Lower leg skin (tissue), 3 donors: ENCODE measurements at regions not wholly inside any gene's neighbourhood (a gene's known extent, or its start where the extent isn't known, plus 50 kb on each side); places are given as distances from the start of the nearest gene placed in this dataset.

Experiments used
- POLR2A ChIP-seq, 2 donors: fragments of 450-650 bp; IDR thresholded peaks; one replicate each; pipeline ENCODE4 v1.6.1; 2016 to 2017; ENCODE audit warnings: antibody characterized with exemption in 2 of 2, mild to moderate bottlenecking in 1 of 2, moderate library complexity in 1 of 2
- TF ChIP-seq, protein P1 (sequence below), 3 donors: fragments of 450-650 bp; IDR thresholded peaks; one replicate each; pipeline ENCODE4 v1.5.1; 2016; ENCODE audit warnings: antibody characterized with exemption in 3 of 3, mild to moderate bottlenecking in 3 of 3, moderate library complexity in 2 of 3

DNA sequence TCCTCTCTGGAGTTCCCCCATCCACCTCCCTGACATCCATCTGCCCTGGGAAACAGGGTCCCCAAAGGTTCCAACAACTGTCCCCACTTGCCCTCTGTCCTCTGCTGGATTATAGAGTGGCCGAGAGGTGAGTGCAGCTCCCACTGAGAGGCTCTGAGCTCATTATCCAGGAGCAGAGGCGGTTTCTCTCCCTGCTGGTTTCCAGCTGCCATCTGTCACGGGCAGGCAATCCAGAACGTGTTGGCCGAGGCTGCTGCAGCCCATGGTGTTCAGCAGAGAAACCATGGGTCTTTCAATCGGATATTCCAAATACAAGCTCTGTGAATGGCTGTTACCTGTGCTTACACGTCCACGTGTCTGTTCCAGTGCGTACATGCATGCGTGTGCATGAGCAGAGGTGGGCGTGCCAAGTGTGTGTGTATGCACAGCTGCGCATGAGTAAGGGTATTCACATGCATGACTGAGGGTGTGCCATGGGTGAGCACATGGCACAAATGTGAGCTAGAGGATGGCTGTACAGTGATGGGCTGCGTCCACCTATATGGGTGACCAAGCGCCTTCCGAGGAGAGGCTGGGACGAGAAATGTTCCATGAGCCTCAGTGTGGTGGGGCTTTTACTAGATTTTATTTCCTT lies 183.7 kb upstream of the PMEPA1 start:
- TF ChIP-seq, protein P1, sequence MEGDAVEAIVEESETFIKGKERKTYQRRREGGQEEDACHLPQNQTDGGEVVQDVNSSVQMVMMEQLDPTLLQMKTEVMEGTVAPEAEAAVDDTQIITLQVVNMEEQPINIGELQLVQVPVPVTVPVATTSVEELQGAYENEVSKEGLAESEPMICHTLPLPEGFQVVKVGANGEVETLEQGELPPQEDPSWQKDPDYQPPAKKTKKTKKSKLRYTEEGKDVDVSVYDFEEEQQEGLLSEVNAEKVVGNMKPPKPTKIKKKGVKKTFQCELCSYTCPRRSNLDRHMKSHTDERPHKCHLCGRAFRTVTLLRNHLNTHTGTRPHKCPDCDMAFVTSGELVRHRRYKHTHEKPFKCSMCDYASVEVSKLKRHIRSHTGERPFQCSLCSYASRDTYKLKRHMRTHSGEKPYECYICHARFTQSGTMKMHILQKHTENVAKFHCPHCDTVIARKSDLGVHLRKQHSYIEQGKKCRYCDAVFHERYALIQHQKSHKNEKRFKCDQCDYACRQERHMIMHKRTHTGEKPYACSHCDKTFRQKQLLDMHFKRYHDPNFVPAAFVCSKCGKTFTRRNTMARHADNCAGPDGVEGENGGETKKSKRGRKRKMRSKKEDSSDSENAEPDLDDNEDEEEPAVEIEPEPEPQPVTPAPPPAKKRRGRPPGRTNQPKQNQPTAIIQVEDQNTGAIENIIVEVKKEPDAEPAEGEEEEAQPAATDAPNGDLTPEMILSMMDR (IDR thresholded peaks at IDR 0.05): no peak
- TF ChIP-seq POLR2A (IDR thresholded peaks at IDR 0.05): no peak
